Prostate gland (tissue), 2 donors: ENCODE measurements at regions not wholly inside any gene's neighbourhood (a gene's known extent, or its start where the extent isn't known, plus 50 kb on each side); places are given as distances from the start of the nearest gene placed in this dataset.

Source experiments
- DNase-seq: peaks from one replicate; pipeline ENCODE4 v3.0.0-alpha.2; 2019; ENCODE audit warnings: low spot score
- H3K27ac ChIP-seq, 2 donors: fragments of 200-600 bp; sonication (generic); 2 replicates each; pipeline ENCODE4 v1.5.1; 2017 to 2019
- H3K27me3 ChIP-seq: fragments of 200-600 bp; sonication (generic); replicated peaks from 2 replicates; pipeline ENCODE4 v1.5.1; 2019; ENCODE audit not compliant: insufficient read depth
- H3K36me3 ChIP-seq, 2 donors: fragments of 200-600 bp; sonication (generic); 1 replicate in 1 of 2; 2 replicates in 1 of 2; pipeline versions ENCODE4 v1.5.1 to v1.8.1; 2017 to 2019
- H3K4me1 ChIP-seq: fragments of 200-600 bp; sonication (generic); replicated peaks from 2 replicates; pipeline ENCODE4 v1.5.1; 2019
- H3K4me3 ChIP-seq, 2 donors: fragments of 200-600 bp; sonication (generic); 2 replicates each; pipeline ENCODE4 v1.5.1; 2017 to 2019
- H3K9me3 ChIP-seq: fragments of 200-600 bp; sonication (generic); 2 replicates; pipeline ENCODE4 v1.5.1; 2017
- POLR2A ChIP-seq: fragments of 450-650 bp; IDR thresholded peaks from one replicate; pipeline ENCODE4 v1.6.1; 2016; ENCODE audit warnings: antibody characterized with exemption, mild to moderate bottlenecking
- POLR2AphosphoS5 ChIP-seq: sonication (generic); formaldehyde crosslinking; IDR thresholded peaks from one replicate; pipeline ENCODE4 v1.6.1; 2017; ENCODE audit warnings: antibody characterized with exemption
- WGBS: methylation state at CpG from one replicate; pipeline ENCODE4 v1.1.5; 2018; 5-methylcytosine and 5-hydroxymethylcytosine counted together
- intact Hi-C: fragments of 100-400 bp; cut with DNase I; formaldehyde crosslinking; loops from one replicate; pipeline ENCODE4 v1.14.2; 2022
- TF ChIP-seq, protein P1 (sequence below), 4 experiments: fragments of 200-600 bp in 2 of 4; fragments of 450-650 bp in 2 of 4; sonication (generic) in 2 of 4; IDR thresholded peaks; 1 replicate in 3 of 4; 2 replicates in 1 of 4; pipeline ENCODE4 v1.5.1; 2016 to 2019; ENCODE audit warnings: antibody characterized with exemption in 4 of 4, mild to moderate bottlenecking in 2 of 4, moderate library complexity in 2 of 4

- no peak overlapping the region for H3K4me3 ChIP-seq
- no peaks in the 10 kb centered on the region for H3K27me3 ChIP-seq
- intact Hi-C loops, result no loop called here
- H3K36me3 ChIP-seq, result no peaks in the 10 kb centered on the region
- 88% methylated on average over 4 of the region's 4 CpGs for WGBS
- no peak for DNase-seq
- no peaks in the 10 kb centered on the region for H3K4me1 ChIP-seq
- H3K27ac ChIP-seq, result no peak overlapping the region
- H3K9me3 ChIP-seq, result no peaks in the 10 kb centered on the region
- no peak for TF ChIP-seq POLR2A
- TF ChIP-seq, protein P1, sequence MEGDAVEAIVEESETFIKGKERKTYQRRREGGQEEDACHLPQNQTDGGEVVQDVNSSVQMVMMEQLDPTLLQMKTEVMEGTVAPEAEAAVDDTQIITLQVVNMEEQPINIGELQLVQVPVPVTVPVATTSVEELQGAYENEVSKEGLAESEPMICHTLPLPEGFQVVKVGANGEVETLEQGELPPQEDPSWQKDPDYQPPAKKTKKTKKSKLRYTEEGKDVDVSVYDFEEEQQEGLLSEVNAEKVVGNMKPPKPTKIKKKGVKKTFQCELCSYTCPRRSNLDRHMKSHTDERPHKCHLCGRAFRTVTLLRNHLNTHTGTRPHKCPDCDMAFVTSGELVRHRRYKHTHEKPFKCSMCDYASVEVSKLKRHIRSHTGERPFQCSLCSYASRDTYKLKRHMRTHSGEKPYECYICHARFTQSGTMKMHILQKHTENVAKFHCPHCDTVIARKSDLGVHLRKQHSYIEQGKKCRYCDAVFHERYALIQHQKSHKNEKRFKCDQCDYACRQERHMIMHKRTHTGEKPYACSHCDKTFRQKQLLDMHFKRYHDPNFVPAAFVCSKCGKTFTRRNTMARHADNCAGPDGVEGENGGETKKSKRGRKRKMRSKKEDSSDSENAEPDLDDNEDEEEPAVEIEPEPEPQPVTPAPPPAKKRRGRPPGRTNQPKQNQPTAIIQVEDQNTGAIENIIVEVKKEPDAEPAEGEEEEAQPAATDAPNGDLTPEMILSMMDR (IDR thresholded peaks at IDR 0.05), result no peak
- TF ChIP-seq POLR2AphosphoS5, result no peak
Measured at GRCh38 chr2:45074713-45075112, 65.5 kb upstream of the SIX2 start.

- Histone ChIP-seq H3K4me1 (no peaks in the 10 kb centered on the region), H3K27me3 (no peaks in the 10 kb centered on the region), H3K4me3 (no peak overlapping the region), H3K36me3 (no peaks in the 10 kb centered on the region), H3K27ac (no peak overlapping the region), H3K9me3 (no peaks in the 10 kb centered on the region)
- TF ChIP-seq, protein P1 (IDR thresholded peaks at IDR 0.05), result no peak
- no peak for TF ChIP-seq POLR2AphosphoS5
- TF ChIP-seq POLR2A, result no peak
- no peak for DNase-seq
- intact Hi-C loops, result no loop called here
- whole genome bisulfite sequencing, result 87% methylated on average over 8 of the region's 8 CpGs
Measured at GRCh38 chr2:45072862-45073237, 63.6 kb upstream of the SIX2 start.

DNA sequence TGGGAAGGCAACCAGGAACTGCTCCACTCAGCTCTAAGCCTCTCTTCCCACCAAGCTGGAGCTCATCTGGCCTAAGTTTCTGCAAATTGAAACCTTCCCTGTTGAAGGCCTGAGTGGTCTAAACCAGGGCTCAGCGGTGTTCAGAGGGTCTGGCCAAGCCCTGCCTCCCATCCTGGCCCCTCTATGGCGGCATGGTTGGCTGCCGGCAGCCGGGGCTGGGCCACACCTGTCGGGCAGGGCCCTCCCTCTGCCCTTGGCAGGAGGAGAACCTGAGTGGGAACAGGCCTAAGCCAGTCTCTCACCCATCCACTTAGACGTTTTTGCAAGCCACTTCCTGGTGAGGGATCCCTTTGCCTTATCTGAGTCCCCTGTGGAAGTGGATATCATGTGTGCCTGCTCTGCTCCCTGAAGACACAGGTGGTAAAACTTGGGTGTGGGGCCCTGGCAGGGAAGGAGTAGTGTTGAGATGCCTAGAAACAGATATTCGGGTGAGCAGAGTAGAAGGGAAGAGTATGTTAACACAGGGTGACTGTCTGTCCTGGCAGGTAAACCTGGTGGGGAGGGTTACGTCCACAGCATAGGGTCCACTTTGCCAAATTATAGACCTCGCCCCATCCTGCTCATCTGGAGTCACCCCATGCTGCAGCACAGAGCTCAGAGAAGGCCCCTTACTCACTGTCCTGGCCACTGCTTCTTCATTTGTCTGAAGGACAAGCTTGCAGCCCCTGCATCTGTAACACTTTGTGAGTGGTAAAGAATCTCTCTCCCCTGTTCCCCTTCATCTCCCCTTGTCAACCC is 63.0 kb upstream of the SIX2 start:
- DNase-seq, result no peak
- intact Hi-C loops, result no loop called here
- TF ChIP-seq POLR2A (no peak), POLR2AphosphoS5 (no peak)
- TF ChIP-seq, protein P1 (IDR thresholded peaks at IDR 0.05), result no peak

DNA sequence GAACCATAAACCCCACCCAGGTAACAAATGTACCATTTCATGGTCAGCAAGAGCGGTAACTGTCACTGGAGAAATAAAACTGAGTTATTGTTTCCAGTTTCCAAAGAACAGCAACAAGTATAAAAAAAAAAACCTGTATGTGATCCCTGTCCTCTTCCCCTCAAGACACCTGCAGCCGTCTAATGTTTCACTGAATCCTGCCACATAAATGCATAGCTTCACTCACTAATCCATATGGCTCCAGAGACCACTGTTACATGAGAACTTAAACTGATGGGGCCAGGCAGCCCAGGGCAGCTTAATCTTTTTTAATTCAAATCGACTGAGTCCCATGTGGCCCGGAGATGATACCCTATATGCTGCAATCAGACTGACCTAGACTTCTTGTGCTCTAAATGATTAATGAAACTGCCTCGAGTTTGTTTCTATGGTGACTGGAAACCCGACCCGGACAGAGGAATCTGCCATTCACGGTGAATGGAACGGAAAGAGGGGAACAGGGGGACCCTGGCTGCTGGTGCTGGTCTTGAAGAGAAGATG is 60.9 kb upstream of the SIX2 start:
- no peaks in the 10 kb centered on the region for H3K27me3 ChIP-seq
- no peak for DNase-seq
- no peak overlapping the region for H3K4me3 ChIP-seq
- no peaks in the 10 kb centered on the region for H3K36me3 ChIP-seq
- intact Hi-C loops, result no loop called here
- H3K9me3 ChIP-seq, result no peaks in the 10 kb centered on the region
- 41% methylated on average over 9 of the region's 9 CpGs for WGBS
- H3K4me1 ChIP-seq, result no peaks in the 10 kb centered on the region
- TF ChIP-seq POLR2A (no peak), POLR2AphosphoS5 (no peak)
- TF ChIP-seq, protein P1 (IDR thresholded peaks at IDR 0.05), result no peak
- H3K27ac ChIP-seq, result no peak overlapping the region

More for the DNA sequence above, 63.0 kb upstream of the SIX2 start:
- Histone ChIP-seq H3K4me1 (no peaks in the 10 kb centered on the region), H3K4me3 (no peak overlapping the region), H3K27me3 (no peaks in the 10 kb centered on the region), H3K27ac (no peak overlapping the region), H3K36me3 (no peaks in the 10 kb centered on the region), H3K9me3 (no peaks in the 10 kb centered on the region)
- WGBS, result 77% methylated on average over 9 of the region's 9 CpGs

DNA sequence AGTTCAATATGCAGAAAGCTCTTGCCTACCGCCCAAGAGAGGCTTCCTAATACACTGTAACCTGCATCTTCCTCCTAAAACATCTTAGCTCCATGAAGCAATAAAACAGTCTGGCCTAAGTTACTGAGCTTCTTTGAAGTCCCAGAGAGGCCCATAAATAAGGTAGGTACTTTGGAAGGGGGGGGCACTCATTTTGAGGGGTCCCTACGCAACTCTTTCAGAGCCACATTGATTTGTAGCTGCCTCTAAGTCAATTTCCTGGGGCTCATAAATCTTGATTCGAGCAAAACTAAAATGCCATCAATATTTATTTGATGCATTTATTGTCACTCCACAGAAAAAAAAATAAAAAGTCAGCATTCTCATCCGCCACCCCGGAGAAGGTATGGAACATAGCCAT is 60.4 kb upstream of the SIX2 start:
- Histone ChIP-seq H3K4me1 (no peaks in the 10 kb centered on the region), H3K9me3 (no peaks in the 10 kb centered on the region), H3K36me3 (no peaks in the 10 kb centered on the region), H3K27me3 (no peaks in the 10 kb centered on the region), H3K27ac (no peak overlapping the region), H3K4me3 (no peak overlapping the region)
- WGBS, result 52% methylated on average over 5 of the region's 5 CpGs
- TF ChIP-seq POLR2AphosphoS5 (no peak), POLR2A (no peak)
- TF ChIP-seq, protein P1 (IDR thresholded peaks at IDR 0.05), result no peak
- intact Hi-C loops, result no loop called here
- DNase-seq, result no peak
